Spleen (tissue), 7 donors: ENCODE measurements at regions not wholly inside any gene's neighbourhood (a gene's known extent, or its start where the extent isn't known, plus 50 kb on each side); places are given as distances from the start of the nearest gene placed in this dataset.

Experiments
- CTCF ChIP-seq, 11 experiments: fragments of 200-600 bp in 7 of 11; fragments of 450-650 bp in 4 of 11; sonication (generic) in 4 of 11; IDR thresholded peaks in 8 of 11; conservative IDR thresholded peaks in 3 of 11; 1 replicate in 7 of 11; 2 replicates in 4 of 11; pipeline versions ENCODE4 v1.4.0 to v1.8.0; 2016 to 2021; ENCODE audit warnings: antibody characterized with exemption in 11 of 11, inconsistent platforms in 4 of 11, mild to moderate bottlenecking in 1 of 11
- POLR2A ChIP-seq, 3 donors: fragments of 450-650 bp; IDR thresholded peaks; one replicate each; pipeline ENCODE4 v1.5.1; 2017; ENCODE audit warnings: antibody characterized with exemption in 3 of 3, mild to moderate bottlenecking in 1 of 3
- POLR2AphosphoS5 ChIP-seq, 3 donors: sonication (generic); formaldehyde crosslinking; IDR thresholded peaks; one replicate each; pipeline ENCODE4 v1.5.1; 2017; ENCODE audit warnings: antibody characterized with exemption in 3 of 3
- donor health status: DM: no; HTN: no; CAD: no; lungs with moderate emphysema.
- donor health status: DM: no; HTN: no; CAD: no.
- donor health status: DM: no; HTN: no; CAD: no.

DNA sequence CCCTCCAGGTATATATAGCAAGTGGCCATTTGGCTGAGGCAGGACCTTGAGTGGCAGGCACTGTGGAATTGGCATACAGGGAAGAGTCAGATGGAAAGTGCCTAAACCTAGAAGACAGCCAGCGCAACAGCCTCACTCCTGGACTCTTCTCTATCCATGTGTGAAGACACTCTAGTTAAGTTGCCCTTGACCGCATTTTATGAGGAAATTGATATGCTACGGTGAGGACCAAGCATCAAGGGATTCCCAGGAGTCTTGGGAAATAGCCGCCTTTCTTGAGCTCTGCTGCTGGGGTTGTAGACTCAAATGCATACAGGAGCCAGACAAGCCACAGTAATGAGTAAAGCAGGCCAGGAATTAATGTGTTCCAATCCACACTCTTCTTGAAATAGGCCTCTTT is 145.9 kb upstream of the KAZN start:
- TF ChIP-seq POLR2A (IDR thresholded peaks at IDR 0.05) (no peak), CTCF (IDR thresholded peaks at IDR 0.05 in 8 of 11, conservative IDR thresholded peaks at IDR 0.05 in 3 of 11) (no peak), POLR2AphosphoS5 (IDR thresholded peaks at IDR 0.05) (no peak)
